ENCODE measurements at regions not wholly inside any gene's neighbourhood (a gene's known extent, or its start where the extent isn't known, plus 50 kb on each side); places are given as distances from the start of the nearest gene placed in this dataset.

DNA sequence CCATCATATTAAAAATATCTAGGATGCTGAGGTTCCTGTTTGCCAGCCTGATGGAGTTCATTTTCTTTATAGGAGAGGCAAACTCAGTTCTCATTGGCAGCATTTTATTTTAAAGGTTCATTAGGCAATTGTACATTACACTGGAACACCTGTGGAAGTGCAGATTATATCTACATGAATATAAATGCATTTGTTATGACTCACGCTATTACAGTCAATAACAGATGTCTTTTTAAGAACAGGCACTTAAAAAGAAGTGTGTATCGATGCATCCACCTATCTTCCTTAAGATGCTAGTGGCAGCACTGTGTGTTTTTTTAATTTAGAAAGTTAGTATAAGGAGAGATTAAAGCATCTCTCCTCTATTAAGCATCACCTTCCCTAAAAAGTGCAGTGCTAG is 276.5 kb downstream of the PRDM2 start:
- DNase-seq, result no peak

DNA sequence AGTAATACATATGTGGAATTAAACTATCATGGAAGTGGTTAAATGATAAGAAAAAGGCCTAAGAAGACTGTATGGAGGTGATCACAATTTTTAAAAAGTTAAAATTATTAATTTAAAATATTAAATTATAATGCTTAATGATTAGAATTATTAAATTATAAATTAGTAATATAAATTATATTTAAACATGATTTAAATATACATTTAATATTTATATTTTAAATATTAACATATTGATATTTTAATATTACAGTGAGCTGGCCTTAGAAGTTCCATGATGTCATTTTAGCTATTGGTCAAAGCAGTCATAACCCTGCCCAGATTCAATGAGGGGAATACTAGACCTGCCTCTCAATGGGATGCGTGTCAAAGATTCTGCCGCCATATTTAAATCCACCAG is 281.2 kb downstream of the PRDM2 start:
- no peak for DNase-seq

DNA sequence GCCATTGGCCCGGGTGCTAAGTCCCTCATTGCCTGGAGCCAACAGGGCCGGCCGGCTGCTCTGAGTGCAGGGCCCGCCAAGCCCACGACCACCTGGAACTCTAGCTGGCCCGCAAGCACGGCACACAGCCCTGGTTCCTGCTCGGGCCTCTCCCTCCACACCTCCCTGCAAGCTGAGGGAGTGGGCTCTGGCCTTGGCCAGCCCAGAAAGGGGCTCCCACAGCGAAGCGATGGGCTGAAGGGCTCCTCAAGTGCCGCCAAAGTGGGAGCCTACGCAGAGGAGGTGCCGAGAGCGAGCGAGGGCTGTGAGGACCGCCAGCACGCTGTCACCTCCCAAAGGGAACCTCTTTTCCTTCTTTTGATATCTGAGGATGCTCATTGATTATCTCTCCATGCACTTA is 283.4 kb downstream of the PRDM2 start:
- DNase-seq, result no peak

- no peak for DNase-seq
Measured at GRCh38 chr1:13990939-13991338, 291.0 kb downstream of the PRDM2 start.

GRCh38 chr1:13992489-13993285 is 292.7 kb downstream of the PRDM2 start:
- DNase-seq, result no peak

DNA sequence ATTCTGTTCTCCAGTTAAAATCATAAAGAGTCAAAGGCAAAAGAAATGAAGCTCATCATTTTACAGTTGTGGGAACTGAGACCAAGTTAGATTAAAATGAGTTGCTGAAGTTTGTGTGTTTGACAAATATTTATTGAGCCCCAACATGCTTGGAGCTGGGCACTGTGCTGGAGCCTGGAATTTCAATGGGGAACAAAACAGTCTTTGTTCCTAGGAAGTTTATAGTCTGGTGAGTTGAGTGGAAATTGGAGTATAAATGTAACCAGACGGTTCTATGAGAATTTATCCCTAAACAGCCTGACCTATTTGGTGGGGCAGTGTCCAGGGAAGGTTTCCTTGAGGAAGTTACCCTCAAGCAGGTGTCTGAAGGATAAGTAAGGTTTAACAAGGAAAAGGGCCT is 294.4 kb downstream of the PRDM2 start:
- DNase-seq, result no peak

- DNase-seq, result no peak
Measured at GRCh38 chr1:13996334-13996733, 296.3 kb downstream of the PRDM2 start.

- DNase-seq, result no peak
Measured at GRCh38 chr1:14003552-14003951, 303.6 kb downstream of the PRDM2 start.

- DNase-seq, result no peak
Measured at GRCh38 chr1:14009582-14009981, 309.6 kb downstream of the PRDM2 start.

- DNase-seq, result no peak
Measured at GRCh38 chr1:14010476-14010875, 310.5 kb downstream of the PRDM2 start.

- no peak for DNase-seq
Measured at GRCh38 chr1:14011132-14011531, 311.1 kb downstream of the PRDM2 start.

DNA sequence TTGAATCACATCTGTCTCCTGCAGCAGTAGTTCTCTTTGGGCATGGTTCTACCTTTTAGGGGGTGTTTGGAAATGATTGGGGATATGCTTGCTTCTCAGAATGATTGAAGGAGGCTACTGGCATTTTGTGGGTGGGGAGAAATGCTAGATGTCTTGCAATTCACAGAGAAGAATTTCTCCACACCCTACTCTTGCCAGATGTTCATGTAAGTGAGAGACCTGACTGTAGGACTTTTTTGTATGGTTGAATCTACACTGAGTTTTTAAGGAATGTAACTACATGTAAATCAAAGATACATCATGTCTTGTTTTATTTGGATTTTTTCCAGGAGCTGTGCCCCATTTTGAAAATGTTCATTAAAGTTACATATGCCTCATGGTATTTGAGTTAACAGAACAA is 311.9 kb downstream of the PRDM2 start:
- no peak for DNase-seq

DNA sequence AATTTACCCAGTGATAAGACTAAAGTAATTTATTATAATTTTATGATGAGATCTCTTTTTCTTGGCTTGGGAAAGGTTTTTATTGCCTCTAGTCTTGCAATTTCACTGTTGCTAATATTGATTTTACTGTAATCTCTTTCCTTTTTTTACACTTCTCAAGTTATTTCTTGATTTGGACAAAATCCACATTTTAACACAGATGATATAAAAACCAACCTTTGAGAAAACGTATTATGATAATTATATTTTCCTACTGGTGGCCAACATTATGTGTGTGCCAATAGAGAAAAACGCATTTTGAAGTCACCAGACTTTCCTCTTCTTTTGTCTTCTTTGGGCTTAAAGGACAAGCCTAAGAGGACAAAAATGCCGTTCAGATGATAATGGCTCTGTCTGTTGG is 314.9 kb downstream of the PRDM2 start:
- no peak for DNase-seq

- no peak for DNase-seq
Measured at GRCh38 chr1:14015917-14016316, 315.9 kb downstream of the PRDM2 start.

DNA sequence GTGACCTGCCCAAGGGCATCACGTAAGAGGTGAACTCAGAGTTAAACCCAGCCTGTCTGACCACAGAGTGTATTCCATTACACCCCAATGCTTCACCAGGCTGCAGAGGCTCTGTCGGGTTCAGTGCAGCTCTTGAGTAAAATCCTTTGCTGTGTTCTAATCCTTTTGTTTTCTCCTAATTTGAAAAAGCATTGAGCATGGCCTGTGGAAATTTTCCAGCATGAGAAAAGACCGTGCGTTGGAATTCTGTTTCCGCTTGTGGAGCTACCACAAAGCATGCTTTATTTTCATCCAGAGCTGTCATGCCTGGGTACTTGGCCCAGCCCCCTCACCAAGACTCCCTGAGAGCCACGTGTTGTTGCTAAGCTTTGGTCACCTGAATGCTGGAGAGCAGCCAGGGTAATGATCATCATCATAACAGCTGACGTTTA is 317.6 kb downstream of the PRDM2 start:
- no peak for DNase-seq

DNA sequence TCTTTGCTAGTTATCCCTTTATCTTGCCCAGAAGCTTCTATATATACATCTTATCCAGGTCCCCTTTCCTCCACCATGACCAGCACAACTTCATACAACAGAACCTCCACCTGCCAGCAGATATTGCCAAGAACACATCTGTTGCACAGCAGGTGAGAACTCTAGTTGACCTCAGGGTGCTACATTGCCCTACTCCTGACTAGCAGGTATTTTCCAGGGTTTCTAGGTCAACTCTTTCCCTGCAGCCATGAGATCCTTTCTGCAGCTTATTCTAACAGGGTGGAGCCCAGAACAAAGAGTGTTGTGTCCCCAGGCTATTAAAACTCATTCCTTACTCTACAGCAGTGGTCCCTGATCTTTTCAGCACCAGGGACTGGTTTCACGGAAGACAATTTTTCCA is 319.5 kb downstream of the PRDM2 start:
- no peak for DNase-seq

DNA sequence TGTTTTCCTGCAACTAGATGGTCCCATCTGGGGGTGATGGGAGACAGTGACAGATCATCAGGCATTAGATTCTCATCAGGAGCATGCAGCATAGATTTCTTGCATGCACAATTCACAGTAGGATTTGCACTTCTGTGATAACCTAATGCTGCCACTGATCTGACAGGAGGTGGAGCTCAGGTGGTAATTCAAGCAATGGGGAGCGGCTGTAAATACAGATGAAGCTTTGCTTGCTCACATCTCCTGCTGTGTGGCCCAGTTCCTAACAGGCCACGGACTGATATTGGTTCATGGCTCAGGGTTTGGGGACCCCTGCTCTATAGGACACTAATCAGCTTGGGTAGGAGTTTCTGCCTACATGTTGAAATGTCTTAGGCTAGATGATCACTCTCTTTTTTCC is 320.0 kb downstream of the PRDM2 start:
- no peak for DNase-seq

DNA sequence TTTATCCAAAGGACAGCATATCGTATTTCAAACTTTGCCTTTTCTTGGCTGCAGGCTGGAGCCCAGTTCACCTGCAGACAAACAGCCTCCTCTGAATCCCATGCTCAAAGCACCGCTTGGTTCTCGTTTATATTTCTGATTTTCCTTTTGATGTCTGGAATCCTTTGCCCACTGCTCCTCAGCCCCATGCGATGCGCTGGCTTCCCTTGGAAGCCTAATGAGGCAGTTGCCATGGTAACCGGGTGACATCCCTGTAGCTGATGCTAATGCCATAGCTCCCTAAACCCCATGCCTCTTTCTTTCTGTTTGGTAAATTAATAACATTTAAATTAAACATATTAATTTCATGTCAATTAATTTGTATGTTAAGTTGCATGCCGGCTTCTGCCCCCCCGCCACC is 327.1 kb downstream of the PRDM2 start:
- DNase-seq, result no peak

DNA sequence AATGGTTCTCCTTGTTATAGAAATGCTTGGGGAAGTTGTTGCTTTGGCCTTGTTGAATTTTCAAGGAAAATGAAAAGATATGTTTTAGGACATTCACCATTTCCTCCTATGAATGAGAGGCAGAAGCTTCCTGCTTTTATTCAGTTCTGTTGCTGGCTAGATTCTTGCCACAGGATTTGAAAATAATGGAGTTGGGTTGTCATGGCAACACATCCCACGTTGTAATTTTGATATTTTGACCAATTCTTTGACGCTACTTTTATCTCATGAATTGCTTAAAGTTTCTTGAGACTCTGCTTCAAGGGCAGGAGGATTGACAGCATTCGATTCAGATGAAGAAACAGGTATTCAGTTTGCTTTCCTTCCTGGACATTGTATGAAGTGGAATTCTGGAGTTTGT is 331.5 kb downstream of the PRDM2 start:
- no peak for DNase-seq

DNA sequence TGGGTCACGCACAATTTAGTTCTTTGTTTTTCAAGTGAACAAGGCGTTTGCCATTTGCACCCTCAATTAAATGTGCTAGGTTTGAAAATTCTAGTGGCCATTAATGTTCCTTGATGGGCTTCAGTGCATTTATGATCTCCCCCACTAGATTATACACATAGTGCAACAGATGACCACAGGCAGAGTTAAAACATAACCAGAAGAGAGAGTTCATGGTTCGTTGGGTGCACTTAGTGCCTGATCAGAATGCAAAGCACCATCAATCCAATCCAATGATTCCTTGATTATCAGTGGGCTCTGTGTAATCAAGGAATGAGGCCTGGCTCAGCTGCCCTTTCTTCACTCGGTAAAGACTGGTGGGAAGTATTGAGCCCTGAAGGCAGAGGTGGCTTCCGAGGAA is 334.5 kb downstream of the PRDM2 start:
- DNase-seq, result no peak

DNA sequence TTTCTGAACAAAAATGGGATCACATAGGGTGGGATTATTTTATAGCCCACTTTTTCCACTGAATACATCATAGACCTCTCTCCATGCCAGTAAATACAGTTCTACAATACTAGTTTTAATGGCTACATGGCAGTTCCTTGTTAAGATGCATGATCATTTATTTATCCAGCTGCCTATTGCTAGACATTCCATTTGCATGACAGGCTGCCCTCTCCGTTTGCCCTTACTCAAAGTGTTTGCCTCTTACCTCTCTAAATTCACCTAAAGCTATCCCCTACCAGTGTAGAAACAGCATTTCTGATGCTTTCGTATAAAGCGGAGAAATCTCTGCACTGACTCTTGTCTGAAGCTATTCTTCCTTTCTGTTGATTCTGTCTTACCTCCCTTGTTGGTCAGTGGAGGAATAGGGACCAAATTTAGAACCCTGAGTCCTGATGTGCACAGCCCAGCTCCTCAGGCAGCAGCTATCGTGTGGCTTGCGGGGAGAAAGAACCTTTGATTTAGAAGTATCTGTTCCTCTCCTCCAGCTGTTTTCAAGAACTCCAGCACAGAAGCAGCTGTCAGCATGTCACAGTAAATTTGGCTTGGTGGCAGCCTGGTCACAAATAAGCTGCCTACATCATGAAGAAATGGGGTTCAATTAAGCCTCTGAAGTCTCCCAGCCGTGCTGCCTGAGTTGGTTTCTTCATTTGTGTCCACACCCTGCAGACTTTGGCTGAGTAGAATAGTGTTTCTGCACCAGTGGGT is 337.3 kb downstream of the PRDM2 start:
- no peak for DNase-seq

- no peak for DNase-seq
Measured at GRCh38 chr1:14039582-14040430, 339.8 kb downstream of the PRDM2 start.

DNA sequence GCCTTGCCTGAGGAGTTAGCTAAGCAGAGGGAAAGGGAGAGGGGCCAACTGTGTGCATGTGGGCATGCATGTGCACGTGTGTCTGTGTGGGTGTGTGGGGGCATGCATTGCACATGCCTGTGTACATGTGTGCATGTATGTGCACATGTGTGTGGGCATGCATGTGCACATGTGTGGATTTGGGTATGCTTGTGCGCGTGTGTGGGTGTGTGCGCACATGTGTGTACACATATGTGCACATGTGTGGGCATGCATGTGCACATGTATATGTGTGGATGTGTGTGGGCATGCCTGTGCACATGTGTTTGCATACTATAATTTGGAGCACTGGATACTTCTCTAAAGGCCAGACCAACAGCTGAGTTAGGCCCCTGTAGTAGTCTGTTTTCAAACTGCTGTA is 350.0 kb downstream of the PRDM2 start:
- DNase-seq, result no peak
